Psoas muscle (tissue), 7 donors: ENCODE measurements at regions not wholly inside any gene's neighbourhood (a gene's known extent, or its start where the extent isn't known, plus 50 kb on each side); places are given as distances from the start of the nearest gene placed in this dataset.

Experiments
- ATAC-seq, 4 donors: fragments of 200-7000 bp; cut with Tn5 transposase; one replicate each; pipeline ENCODE4 v1.9.1; 2020; ENCODE audit warnings: moderate library complexity in 3 of 4, mild to moderate bottlenecking in 2 of 4
- DNase-seq, 2 donors: peaks; one replicate each; pipeline ENCODE4 v3.0.0-alpha.2; 2020
- H3K27ac ChIP-seq: fragments of 200-600 bp; one replicate; pipeline ENCODE4 v1.8.0; 2022
- H3K27me3 ChIP-seq, 3 donors: fragments of 200-600 bp in 1 of 3; one replicate each; pipeline versions ENCODE4 v1.6.1 to v1.8.0; 2013 to 2022; ENCODE audit warnings: low read length in 2 of 3, mild to moderate bottlenecking in 2 of 3, moderate library complexity in 1 of 3; ENCODE audit not compliant: insufficient read depth in 3 of 3
- H3K36me3 ChIP-seq, 2 donors: fragments of 200-600 bp in 1 of 2; one replicate each; pipeline versions ENCODE4 v1.6.1 to v1.8.0; 2013 to 2022; ENCODE audit warnings: low read depth in 1 of 2, mild to moderate bottlenecking in 1 of 2, moderate library complexity in 1 of 2; ENCODE audit not compliant: insufficient read depth in 1 of 2
- H3K4me1 ChIP-seq: fragments of 200-600 bp; one replicate; pipeline ENCODE4 v1.8.0; 2022
- H3K4me3 ChIP-seq: fragments of 200-600 bp; one replicate; pipeline ENCODE4 v1.8.0; 2022; ENCODE audit warnings: mild to moderate bottlenecking
- H3K9me3 ChIP-seq: fragments of 200-600 bp; one replicate; pipeline ENCODE4 v1.8.0; 2022
- CTCF ChIP-seq: fragments of 200-600 bp; IDR thresholded peaks from one replicate; pipeline ENCODE4 v1.8.0; 2022; ENCODE audit warnings: antibody characterized with exemption
- WGBS, 3 donors: extraction: QIAGEN DNeasy Blood & Tissue Kit; methylation state at CpG; one replicate each; pipeline versions ENCODE4 v1.1.6 to v1.1.7; 2013; 5-methylcytosine and 5-hydroxymethylcytosine counted together
- intact Hi-C, 2 donors: fragments of 100-400 bp; cut with DNase I; formaldehyde crosslinking; loops; one replicate each; pipeline versions ENCODE4 v1.11.0 to v1.14.2; 2022
- donor health status: healthy with polysubstance abuse.
- donor health status: DM: no; HTN: no; CAD: no; lungs with moderate emphysema.
- donor health status: Bipolar disorder and iron deficiency.
- donor health status: healthy.
- donor health status: DM: yes; HTN: yes; CAD: no.
- donor health status: DM: no; HTN: no; CAD: no.
- donor health status: DM: yes; HTN: yes; CAD: no.

DNA sequence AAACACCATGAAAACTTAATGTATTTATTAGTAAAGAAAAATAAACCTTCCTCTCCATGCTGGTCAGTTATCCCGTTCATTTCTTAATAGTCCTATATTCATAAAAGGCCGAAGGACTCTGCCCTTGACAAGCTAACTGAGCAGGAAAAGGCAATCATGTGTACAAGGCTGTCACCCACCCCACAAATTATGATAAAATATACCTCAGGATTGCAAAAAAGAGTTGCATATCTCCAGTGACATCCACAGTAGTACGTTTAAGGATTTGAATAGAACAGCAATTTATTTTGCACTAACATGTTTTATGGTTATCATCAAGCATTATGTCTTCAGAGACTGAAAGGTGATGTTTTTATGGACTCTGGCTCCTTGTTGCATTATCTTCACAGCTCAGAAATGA is 157.6 kb downstream of the FOXB1 start:
- Histone ChIP-seq H3K4me3 (no peak overlapping the region), H3K4me1 (no peaks in the 10 kb centered on the region), H3K27ac (no peak overlapping the region), H3K36me3 (no peaks in the 10 kb centered on the region), H3K27me3 (peaks cover 0 to 8% (median 4%) of the 10 kb centered on the region in 3 donors), H3K9me3 (no peaks in the 10 kb centered on the region)
- intact Hi-C loops, result no loop called here
- ATAC-seq (no peak), DNase-seq (no peak)
- 60 to 62% (median 61%) methylated on average over 3 of the region's 3 CpGs for WGBS, 3 donors
- TF ChIP-seq CTCF, result no peak

DNA sequence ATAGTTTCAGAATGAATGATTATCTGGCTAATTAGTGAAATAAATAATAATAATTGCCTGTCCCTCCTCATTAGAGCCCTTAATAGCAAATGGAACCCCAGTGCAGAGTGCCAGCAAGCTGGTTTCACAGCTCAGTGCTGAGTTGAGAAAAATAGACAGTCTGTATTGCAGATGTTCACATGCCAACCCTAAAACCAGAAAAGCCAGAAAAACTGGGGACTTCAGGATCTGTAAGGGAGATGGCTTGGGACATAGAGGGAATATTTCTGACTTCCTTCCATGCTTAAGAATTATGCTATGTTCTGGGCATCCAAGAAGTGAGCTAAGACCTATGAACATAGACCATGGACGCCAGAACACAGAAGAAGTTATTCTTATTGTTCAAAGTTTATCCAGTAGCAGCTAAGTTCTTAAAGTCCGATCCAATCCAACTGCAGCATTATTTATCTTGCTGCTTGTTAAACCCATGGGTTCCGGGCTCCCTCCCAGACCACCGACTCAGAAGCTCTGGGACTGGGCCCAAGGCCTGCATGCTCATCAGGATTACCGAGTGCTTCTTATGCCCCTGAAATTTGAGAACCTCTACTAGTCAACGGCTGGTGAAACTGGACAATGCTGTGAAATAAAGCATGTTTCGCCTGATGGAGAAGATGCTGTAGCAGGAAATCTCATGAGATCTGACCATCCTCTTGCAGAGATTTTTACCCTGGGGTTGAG is 158.3 kb downstream of the FOXB1 start:
- H3K9me3 ChIP-seq, result no peaks in the 10 kb centered on the region
- DNase-seq (no peak), ATAC-seq (no peak)
- no peak overlapping the region for H3K27ac ChIP-seq
- no peaks in the 10 kb centered on the region for H3K36me3 ChIP-seq
- H3K27me3 ChIP-seq, result peaks cover 0 to 8% (median 4%) of the 10 kb centered on the region in 3 donors
- no peaks in the 10 kb centered on the region for H3K4me1 ChIP-seq
- 45 to 54% (median 52%) methylated on average over 7 of the region's 7 CpGs for WGBS, 3 donors
- TF ChIP-seq CTCF, result no peak
- intact Hi-C loops, result no loop called here
- H3K4me3 ChIP-seq, result no peak overlapping the region

DNA sequence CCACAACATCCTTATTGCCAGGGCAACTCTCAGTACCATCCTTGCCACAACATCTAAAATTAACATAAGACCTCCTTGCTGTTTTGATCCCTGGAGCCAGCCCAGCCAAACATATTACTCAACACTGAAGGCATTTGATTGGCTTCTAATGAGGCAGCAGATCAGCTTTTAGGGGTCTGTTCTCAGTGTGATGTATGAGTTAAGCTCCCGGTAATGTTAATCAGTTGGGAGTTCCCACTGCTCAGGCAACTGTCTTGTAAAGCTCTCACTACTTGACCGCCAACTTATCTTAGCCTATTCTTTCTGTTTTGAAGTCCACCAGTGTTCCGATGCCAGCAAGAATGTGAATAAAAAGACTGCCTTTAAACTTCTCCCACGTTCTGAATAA is 158.9 kb downstream of the FOXB1 start:
- no peaks in the 10 kb centered on the region for H3K36me3 ChIP-seq
- no peak for ATAC-seq
- no peak for DNase-seq
- H3K4me3 ChIP-seq, result no peak overlapping the region
- no peak for TF ChIP-seq CTCF
- H3K27me3 ChIP-seq, result peaks cover 0 to 8% (median 4%) of the 10 kb centered on the region in 3 donors
- H3K27ac ChIP-seq, result no peak overlapping the region
- no peaks in the 10 kb centered on the region for H3K4me1 ChIP-seq
- no peaks in the 10 kb centered on the region for H3K9me3 ChIP-seq
- intact Hi-C loops, result no loop called here
- WGBS, 3 donors, result 62 to 65% (median 62%) methylated on average over 4 of the region's 4 CpGs

GRCh38 chr15:60165111-60165510 is 161.0 kb downstream of the FOXB1 start:
- ATAC-seq (no peak), DNase-seq (no peak)
- no peak overlapping the region for H3K27ac ChIP-seq
- no peak for TF ChIP-seq CTCF
- no peaks in the 10 kb centered on the region for H3K4me1 ChIP-seq
- no peaks in the 10 kb centered on the region for H3K36me3 ChIP-seq
- H3K27me3 ChIP-seq, result peaks cover 0 to 8% (median 4%) of the 10 kb centered on the region in 3 donors
- H3K9me3 ChIP-seq, result no peaks in the 10 kb centered on the region
- intact Hi-C loops, result no loop called here
- no peak overlapping the region for H3K4me3 ChIP-seq
- WGBS, 3 donors, result 71 to 83% (median 73%) methylated on average over 3 of the region's 3 CpGs

- no peak for TF ChIP-seq CTCF
- no peak overlapping the region for H3K27ac ChIP-seq
- intact Hi-C loops, result loop anchor here in 1 of 2 donors (10.0 kb wide), 1 partner anchor 447 kb away; no protein-coding TSS in a partner anchor
- H3K9me3 ChIP-seq, result no peaks in the 10 kb centered on the region
- ATAC-seq (no peak), DNase-seq (no peak)
- no peaks in the 10 kb centered on the region for H3K4me1 ChIP-seq
- H3K36me3 ChIP-seq, result no peaks in the 10 kb centered on the region
- WGBS, 3 donors, result 33 to 47% (median 42%) methylated on average over 1 of the region's 1 CpG
- no peak overlapping the region for H3K4me3 ChIP-seq
- peaks cover 0 to 5% (median 0%) of the 10 kb centered on the region in 3 donors for H3K27me3 ChIP-seq
Measured at GRCh38 chr15:60172143-60172542, 168.0 kb downstream of the FOXB1 start.
